H1 (cell line): ENCODE measurements at regions not wholly inside any gene's neighbourhood (a gene's known extent, or its start where the extent isn't known, plus 50 kb on each side); places are given as distances from the start of the nearest gene placed in this dataset.

Experiments used
- CTCF ChIA-PET: fragments of 300-600 bp; sonication (Branson Sonifier 250); formaldehyde crosslinking; loops from one replicate; lab custom pipeline; 2021; ENCODE audit not compliant: partially characterized antibody; lab: Charles Lee
- POLR2A ChIA-PET: fragments of 300-600 bp; sonication (Branson Sonifier 250); formaldehyde crosslinking; loops from one replicate; lab custom pipeline; 2021; ENCODE audit warnings: inconsistent platforms; ENCODE audit not compliant: partially characterized antibody; lab: Charles Lee
- DNase-seq, 2 experiments: peaks; one replicate each; pipeline versions ENCODE4 v3.0.0 to v3.0.0-alpha.2; 2010 to 2022; ENCODE audit warnings: low spot score in 2 of 2, low read depth in 1 of 2, mixed read lengths in 1 of 2
- FAIRE-seq: peaks from 2 replicates; lab custom pipeline; 2011; peaks lifted over from hg19 to GRCh38; lab: Jason Lieb, UNC
- H2AFZ ChIP-seq: 2 replicates; pipeline ENCODE4 v1.8.1; 2012; ENCODE audit warnings: low read length, inconsistent platforms
- H2AK5ac ChIP-seq: 2 replicates; pipeline ENCODE4 v1.6.1; 2013; ENCODE audit warnings: low read depth, low read length
- H2BK120ac ChIP-seq: replicated peaks from 2 replicates; pipeline ENCODE3; 2013; ENCODE audit warnings: low read depth, low read length, inconsistent platforms
- H2BK12ac ChIP-seq: 2 replicates; pipeline ENCODE4 v1.6.1; 2013; ENCODE audit warnings: low read depth, low read length
- H2BK15ac ChIP-seq: 2 replicates; pipeline ENCODE4 v1.6.1; 2013; ENCODE audit warnings: low read length
- H2BK20ac ChIP-seq: 2 replicates; pipeline ENCODE4 v1.6.1; 2013; ENCODE audit warnings: low read length
- H2BK5ac ChIP-seq: 2 replicates; pipeline ENCODE4 v1.6.1; 2013; ENCODE audit warnings: low read depth, low read length
- H3K14ac ChIP-seq: 2 replicates; pipeline ENCODE4 v1.6.1; 2013; ENCODE audit warnings: inconsistent platforms; ENCODE audit not compliant: insufficient read length
- H3K18ac ChIP-seq: 2 replicates; pipeline ENCODE4 v1.6.1; 2013; ENCODE audit warnings: low read length; ENCODE audit errors: extremely low read depth
- H3K23ac ChIP-seq: 2 replicates; pipeline ENCODE4 v1.6.1; 2013; ENCODE audit warnings: inconsistent platforms; ENCODE audit not compliant: insufficient read length
- H3K23me2 ChIP-seq: 2 replicates; pipeline ENCODE4 v1.6.1; 2013; ENCODE audit warnings: low read depth, low read length
- H3K27ac ChIP-seq: 2 replicates; pipeline ENCODE4 v1.6.1; 2011; ENCODE audit warnings: low read depth, low read length, inconsistent platforms
- H3K27me3 ChIP-seq, 4 experiments: replicated peaks in 1 of 4; 1 replicate in 1 of 4; 2 replicates in 3 of 4; pipeline versions ENCODE4 v1.6.1 to v1.8.1; 2011 to 2013; ENCODE audit warnings: low read length in 3 of 4, mild to moderate bottlenecking in 3 of 4, inconsistent platforms in 2 of 4, mixed read lengths in 2 of 4, moderate library complexity in 1 of 4; ENCODE audit not compliant: control insufficient read depth in 3 of 4, insufficient read depth in 3 of 4; ENCODE audit errors: extremely low read depth in 1 of 4
- H3K36me3 ChIP-seq, 4 experiments: 2 replicates each; pipeline versions ENCODE4 v1.6.1 to v1.8.1; 2011 to 2013; ENCODE audit warnings: mild to moderate bottlenecking in 4 of 4, low read length in 3 of 4, moderate library complexity in 2 of 4, control low read depth in 1 of 4, inconsistent platforms in 1 of 4; ENCODE audit not compliant: insufficient read depth in 4 of 4, control insufficient read depth in 2 of 4
- H3K4ac ChIP-seq: replicated peaks from 2 replicates; pipeline ENCODE3; 2013; ENCODE audit warnings: low read length, low read depth, mixed read lengths, inconsistent platforms; ENCODE audit not compliant: insufficient read length
- H3K4me1 ChIP-seq, 4 experiments: replicated peaks in 1 of 4; 1 replicate in 1 of 4; 2 replicates in 3 of 4; pipeline versions ENCODE4 v1.6.1 to v1.8.1; 2011 to 2013; ENCODE audit warnings: low read length in 3 of 4, inconsistent platforms in 2 of 4, mixed read lengths in 1 of 4; ENCODE audit not compliant: insufficient read depth in 4 of 4, control insufficient read depth in 3 of 4
- H3K4me2 ChIP-seq, 2 experiments: 2 replicates each; pipeline versions ENCODE4 v1.6.1 to v1.8.1; 2011 to 2013; ENCODE audit warnings: low read depth in 2 of 2, low read length in 2 of 2, control low read depth in 1 of 2, inconsistent platforms in 1 of 2, mild to moderate bottlenecking in 1 of 2; ENCODE audit not compliant: insufficient read depth in 1 of 2
- H3K4me3 ChIP-seq, 4 experiments: fragments of 200-600, 300-600 bp in 1 of 4; sonication (generic), shearing (Covaris generic), sonication (Bioruptor Twin) in 1 of 4; 2 replicates each; pipeline versions ENCODE4 v1.5.1 to v1.8.1; 2011 to 2016; ENCODE audit warnings: low read length in 4 of 4, low read depth in 3 of 4, control low read depth in 2 of 4, inconsistent platforms in 2 of 4, mild to moderate bottlenecking in 2 of 4, mixed read lengths in 1 of 4, moderate library complexity in 1 of 4; ENCODE audit not compliant: insufficient read depth in 2 of 4; ENCODE audit errors: extremely low read depth in 1 of 4
- H3K56ac ChIP-seq: replicated peaks from 2 replicates; pipeline ENCODE3; 2013; ENCODE audit warnings: low read depth, mild to moderate bottlenecking, mixed read lengths, low read length, inconsistent platforms; ENCODE audit not compliant: insufficient read length
- H3K79me1 ChIP-seq: 2 replicates; pipeline ENCODE4 v1.6.1; 2013; ENCODE audit warnings: low read depth, low read length, control low read depth
- H3K79me2 ChIP-seq, 2 experiments: 2 replicates each; pipeline versions ENCODE4 v1.6.1 to v1.8.1; 2012 to 2013; ENCODE audit warnings: low read length in 2 of 2, mild to moderate bottlenecking in 2 of 2, inconsistent platforms in 1 of 2; ENCODE audit not compliant: insufficient read depth in 2 of 2, control insufficient read depth in 1 of 2
- H3K9ac ChIP-seq, 4 experiments: replicated peaks in 1 of 4; 1 replicate in 1 of 4; 2 replicates in 3 of 4; pipeline versions ENCODE4 v1.6.1 to v1.8.1; 2011 to 2013; ENCODE audit warnings: low read depth in 3 of 4, low read length in 3 of 4, control low read depth in 2 of 4, mild to moderate bottlenecking in 2 of 4, moderate library complexity in 2 of 4, inconsistent platforms in 1 of 4; ENCODE audit errors: extremely low read depth in 1 of 4
- H3K9me3 ChIP-seq, 2 experiments: 2 replicates each; pipeline versions ENCODE4 v1.6.1 to v1.8.1; 2012 to 2013; ENCODE audit warnings: mild to moderate bottlenecking in 2 of 2, moderate library complexity in 2 of 2, control low read depth in 1 of 2, inconsistent platforms in 1 of 2, low read depth in 1 of 2, low read length in 1 of 2, mixed read lengths in 1 of 2; ENCODE audit not compliant: insufficient read depth in 2 of 2
- H4K20me1 ChIP-seq, 2 experiments: replicated peaks in 1 of 2; 2 replicates each; pipeline versions ENCODE3 to v1.8.1; 2011 to 2013; ENCODE audit warnings: inconsistent platforms in 2 of 2, low read length in 2 of 2, mild to moderate bottlenecking in 1 of 2; ENCODE audit not compliant: insufficient read depth in 2 of 2, control insufficient read depth in 1 of 2
- H4K5ac ChIP-seq: 2 replicates; pipeline ENCODE4 v1.6.1; 2013; ENCODE audit warnings: low read length, low read depth, mixed read lengths, inconsistent platforms; ENCODE audit not compliant: insufficient read length
- H4K8ac ChIP-seq: 2 replicates; pipeline ENCODE4 v1.8.0; 2013; ENCODE audit warnings: mild to moderate bottlenecking, moderate library complexity, low read length, inconsistent platforms; ENCODE audit not compliant: insufficient read depth; ENCODE audit errors: extremely low read depth
- H4K91ac ChIP-seq: replicated peaks from 2 replicates; pipeline ENCODE3; 2013; ENCODE audit warnings: low read length, mixed read lengths, inconsistent platforms; ENCODE audit not compliant: insufficient read length
- PHF8 ChIP-seq: fragments of 200-600 bp; sonication (generic); conservative IDR thresholded peaks from 2 replicates; pipeline ENCODE4 v1.7.1; 2012; ENCODE audit warnings: low read depth, mild to moderate bottlenecking, inconsistent platforms, low read length, moderate library complexity
- RAD21 ChIP-seq, 2 experiments: IDR thresholded peaks in 1 of 2; conservative IDR thresholded peaks in 1 of 2; 2 replicates each; pipeline ENCODE4 v1.6.1; 2011; ENCODE audit warnings: low read depth in 2 of 2, low read length in 2 of 2, improper control_type of control experiment in 1 of 2, inconsistent platforms in 1 of 2, mild to moderate bottlenecking in 1 of 2, moderate library complexity in 1 of 2

GRCh38 chrX:106397788-106398538, 213.8 kb upstream of the RADX start:
- no peaks in the 10 kb centered on the region for H3K79me2 ChIP-seq
- no peak overlapping the region for H2AFZ ChIP-seq
- no peak overlapping the region for H2BK20ac ChIP-seq
- H3K36me3 ChIP-seq, result no peaks in the 10 kb centered on the region
- H3K9me3 ChIP-seq, result peaks cover 0 to 17% of the 10 kb centered on the region in 2 experiments; a peak in 2 of 4 replicates
- no peaks in the 10 kb centered on the region for H3K79me1 ChIP-seq
- no peaks in the 10 kb centered on the region for H3K4me1 ChIP-seq
- H3K18ac ChIP-seq, result no peak overlapping the region
- no peak overlapping the region for H3K4me2 ChIP-seq
- no peak overlapping the region for H2AK5ac ChIP-seq
- H4K5ac ChIP-seq, result no peak overlapping the region
- no peak overlapping the region for H3K4ac ChIP-seq
- H3K56ac ChIP-seq, result no peak overlapping the region
- no peaks in the 10 kb centered on the region for H3K27me3 ChIP-seq
- H4K91ac ChIP-seq, result no peak overlapping the region
- peak; percentile 39 for FAIRE-seq
- no peak for DNase-seq
- H3K23ac ChIP-seq, result no peak overlapping the region
- no peaks in the 10 kb centered on the region for H3K23me2 ChIP-seq
- no peak overlapping the region for H3K4me3 ChIP-seq
- TF ChIP-seq RAD21 (IDR thresholded peaks at IDR 0.05 in 1 of 2, conservative IDR thresholded peaks at IDR 0.05 in 1 of 2; ENCODE audit: low read depth in 2 of 2, low read length in 2 of 2) (peak; percentile 48 to 57), PHF8 (no peak)
- TF ChIP-seq, all 59 proteins: peak for 1
- ChIA-PET CTCF (interaction anchor here (0.7 kb wide), 2 partner anchors 19 to 364 kb away, joined by 3 read pairs; no protein-coding TSS in a partner anchor), POLR2A (no interaction called here)
- Histone ChIP-seq H4K8ac (no peak overlapping the region), H3K9ac (no peak overlapping the region), H4K20me1 (no peaks in the 10 kb centered on the region), H2BK120ac (no peak overlapping the region), H3K14ac (no peak overlapping the region), H2BK5ac (no peak overlapping the region), H2BK15ac (no peak overlapping the region), H2BK12ac (no peak overlapping the region), H3K27ac (no peak overlapping the region)
